Activated T-cell treated with anti-CD3 and anti-CD28 coated beads, Interleukin-2, amount 50 U/mL, for 48 hours (primary cell): ENCODE measurements at regions not wholly inside any gene's neighbourhood (a gene's known extent, or its start where the extent isn't known, plus 50 kb on each side); places are given as distances from the start of the nearest gene placed in this dataset.

ENCODE experiments used
- DNase-seq, 2 experiments: peaks; one replicate each; pipeline ENCODE4 v3.0.0-alpha.2; 2020

GRCh38 chr21:27721675-27722074 lies 754.8 kb upstream of the ADAMTS5 start:
- no peak for DNase-seq

DNA sequence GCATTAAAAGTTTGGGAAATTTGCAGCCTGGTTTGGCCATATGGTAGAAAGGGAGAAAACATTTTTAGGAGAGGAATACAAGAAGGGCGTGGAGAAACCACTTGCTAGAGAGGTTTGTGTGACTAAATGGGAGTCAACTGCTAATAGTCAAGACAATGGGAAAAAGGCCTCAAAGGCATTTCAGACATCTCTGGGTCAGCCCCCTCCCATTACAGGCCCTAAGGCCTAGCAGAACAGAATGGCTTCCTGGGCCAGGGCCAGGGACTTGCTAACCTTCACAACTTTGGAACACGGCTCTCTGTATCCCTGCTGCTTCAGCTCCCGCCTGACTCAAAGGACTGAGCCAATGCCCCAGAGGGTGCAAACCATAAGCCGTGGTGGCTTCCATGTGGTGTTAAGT lies 752.3 kb upstream of the ADAMTS5 start:
- no peak for DNase-seq

DNA sequence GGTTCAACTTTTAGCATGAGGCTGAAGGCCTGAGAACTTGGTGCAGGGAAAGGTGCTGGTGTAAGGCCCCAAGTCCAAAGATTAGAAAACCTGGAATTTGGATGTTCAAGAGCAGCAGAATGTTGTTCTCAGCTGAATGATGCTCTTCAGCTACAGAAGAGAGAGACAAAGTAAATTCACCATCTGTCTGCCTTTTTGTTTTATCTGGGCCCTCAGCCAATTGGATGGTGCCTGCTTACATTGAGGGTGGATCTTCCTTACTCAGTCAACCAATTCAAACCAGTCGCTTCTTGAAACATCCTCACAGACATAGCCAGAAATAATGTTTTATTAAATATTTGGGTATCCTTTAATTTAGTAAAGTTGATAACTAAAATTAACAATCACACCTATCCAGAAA lies 748.2 kb upstream of the ADAMTS5 start:
- no peak for DNase-seq

GRCh38 chr21:27713154-27714109 lies 746.5 kb upstream of the ADAMTS5 start:
- DNase-seq: no peak

- no peak for DNase-seq
These were observed 737.8 kb upstream of the ADAMTS5 start for GRCh38 chr21:27704567-27705166.

- no peak for DNase-seq
These were observed 736.9 kb upstream of the ADAMTS5 start for GRCh38 chr21:27703791-27704190.

DNA sequence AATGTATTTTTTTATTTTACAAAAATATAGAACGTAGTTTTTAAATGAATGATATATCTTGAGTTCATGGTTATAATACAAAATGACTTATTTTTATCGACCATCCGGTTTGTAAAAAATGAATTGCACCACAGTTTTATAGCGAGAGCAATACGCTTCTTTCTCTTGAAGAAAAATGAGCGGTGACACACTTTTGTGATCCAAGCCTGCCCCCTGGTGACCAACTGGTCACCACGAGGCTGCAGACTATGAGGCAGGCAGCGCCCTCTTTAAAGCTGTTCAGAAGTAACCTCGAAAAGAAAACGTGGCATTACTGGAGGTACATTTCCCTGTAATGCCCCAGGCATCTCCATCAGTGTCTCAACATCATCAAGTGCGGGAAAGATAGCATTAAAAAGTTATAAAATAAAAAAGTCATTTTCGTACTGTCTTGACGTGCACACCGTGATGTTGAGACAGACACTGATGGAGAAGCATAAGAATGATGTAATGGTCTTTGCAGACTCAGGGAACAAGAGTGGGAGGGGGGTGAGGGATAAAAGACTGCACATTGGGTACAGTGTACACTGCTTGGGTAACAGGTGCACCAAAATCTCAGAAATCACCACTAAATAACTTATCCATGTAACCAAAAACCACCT lies 734.2 kb upstream of the ADAMTS5 start:
- DNase-seq: peak; percentile 73 to 74

DNA sequence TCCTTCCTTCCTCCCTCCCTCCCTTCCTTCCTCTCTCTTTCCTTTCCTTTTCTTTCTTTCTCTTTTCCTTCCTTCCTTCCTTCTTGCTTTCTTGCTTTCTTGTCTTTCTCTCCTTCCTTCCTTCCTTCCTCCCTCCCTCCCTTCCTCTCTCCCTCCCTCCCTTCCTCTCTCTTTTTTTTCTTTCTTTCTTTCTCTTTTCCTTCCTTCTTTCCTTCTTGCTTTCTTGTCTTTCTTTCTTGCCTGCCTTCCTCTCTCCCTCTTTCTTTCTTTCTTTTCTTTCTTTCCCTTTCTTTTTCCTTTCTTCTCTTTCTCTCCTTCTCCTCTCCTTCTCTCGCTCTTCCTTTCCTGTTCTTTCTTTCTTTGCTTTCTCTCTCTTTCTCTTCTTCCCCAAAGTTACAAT lies 728.4 kb upstream of the ADAMTS5 start:
- DNase-seq: no peak

DNA sequence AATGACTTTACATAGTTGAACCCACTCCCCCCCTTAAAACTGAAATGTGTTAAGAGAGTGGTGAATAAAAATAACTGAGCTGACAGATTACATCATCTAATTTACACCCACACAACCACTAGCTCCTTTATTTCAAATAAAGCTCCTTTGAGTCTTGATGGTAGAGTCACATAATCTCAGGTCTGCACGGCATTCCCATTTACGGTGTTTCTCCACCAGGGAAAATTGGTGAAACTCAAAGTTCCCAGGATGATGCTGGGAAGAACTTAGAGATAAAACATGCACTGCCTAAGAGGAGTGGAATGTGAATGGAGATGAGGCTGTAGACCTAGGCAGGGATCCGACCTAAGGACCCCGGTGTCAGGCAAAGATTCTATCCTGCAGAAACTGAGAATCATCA lies 727.8 kb upstream of the ADAMTS5 start:
- DNase-seq: no peak

- no peak for DNase-seq
These were observed 726.5 kb upstream of the ADAMTS5 start for GRCh38 chr21:27693376-27693775.

- no peak for DNase-seq
These were observed 724.6 kb upstream of the ADAMTS5 start for GRCh38 chr21:27691516-27691915.

DNA sequence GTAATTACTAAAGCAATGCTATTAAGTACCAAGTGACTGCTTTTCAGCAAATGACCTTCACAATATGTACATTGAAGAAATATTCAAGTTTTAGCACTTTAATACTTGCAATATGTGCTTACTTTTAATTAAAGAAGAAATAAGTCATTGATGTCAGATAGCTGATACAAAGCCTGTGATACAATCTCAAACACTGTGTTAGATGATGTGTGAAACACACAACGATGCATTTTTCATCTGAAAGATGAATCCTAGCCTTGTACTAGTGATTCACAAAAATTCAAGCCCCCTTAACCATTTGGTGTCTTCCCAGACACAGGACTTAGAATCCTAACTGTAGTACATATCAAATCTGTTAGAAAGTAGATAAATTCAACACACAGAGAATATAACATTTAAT lies 724.1 kb upstream of the ADAMTS5 start:
- no peak for DNase-seq

- DNase-seq: no peak
These were observed 723.5 kb upstream of the ADAMTS5 start for GRCh38 chr21:27690426-27690825.

GRCh38 chr21:27688773-27689172 lies 721.9 kb upstream of the ADAMTS5 start:
- no peak for DNase-seq

GRCh38 chr21:27683292-27683691 lies 716.4 kb upstream of the ADAMTS5 start:
- DNase-seq: no peak

DNA sequence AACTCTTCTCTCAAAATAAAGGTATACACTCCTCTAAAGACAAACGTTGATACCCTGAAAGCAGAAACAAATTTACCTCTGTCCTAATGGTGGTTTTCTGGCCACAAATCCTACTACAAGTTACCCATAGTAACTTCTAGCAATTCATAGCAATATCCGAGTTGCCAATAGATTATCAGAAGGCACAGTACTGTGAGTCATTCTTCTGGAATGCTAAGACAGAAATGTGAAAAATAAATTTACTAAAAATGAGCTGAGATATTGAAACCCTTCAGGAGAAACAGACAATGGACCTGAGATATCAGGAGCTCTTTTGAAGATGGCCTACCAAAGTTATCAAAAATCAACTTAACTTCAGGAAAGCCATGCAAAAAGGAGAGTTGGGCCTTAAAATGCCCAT lies 715.0 kb upstream of the ADAMTS5 start:
- DNase-seq: no peak

- no peak for DNase-seq
These were observed 714.1 kb upstream of the ADAMTS5 start for GRCh38 chr21:27681038-27681437.

- no peak for DNase-seq
These were observed 713.3 kb upstream of the ADAMTS5 start for GRCh38 chr21:27680181-27680580.

DNA sequence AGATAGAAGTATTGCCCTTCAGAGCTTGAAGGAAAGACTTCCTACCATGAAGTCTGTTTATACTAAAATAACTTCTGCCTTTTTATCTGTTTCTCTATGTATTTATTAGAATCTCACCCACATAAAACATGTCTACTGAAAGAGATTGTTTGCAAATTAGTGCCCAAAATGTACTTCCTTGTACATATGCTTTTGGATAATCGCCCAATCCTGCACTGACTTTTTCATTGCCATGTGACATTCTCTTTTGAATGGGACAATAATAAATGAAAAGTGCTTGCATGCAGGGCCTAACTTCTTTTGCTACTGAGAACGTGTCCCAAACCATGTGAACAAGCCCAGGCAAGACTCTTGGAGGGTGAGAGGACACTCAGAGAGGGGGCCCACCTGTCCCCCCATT lies 711.6 kb upstream of the ADAMTS5 start:
- DNase-seq: no peak

GRCh38 chr21:27677546-27677945 lies 710.7 kb upstream of the ADAMTS5 start:
- no peak for DNase-seq

- no peak for DNase-seq
These were observed 708.4 kb upstream of the ADAMTS5 start for GRCh38 chr21:27675306-27675705.

DNA sequence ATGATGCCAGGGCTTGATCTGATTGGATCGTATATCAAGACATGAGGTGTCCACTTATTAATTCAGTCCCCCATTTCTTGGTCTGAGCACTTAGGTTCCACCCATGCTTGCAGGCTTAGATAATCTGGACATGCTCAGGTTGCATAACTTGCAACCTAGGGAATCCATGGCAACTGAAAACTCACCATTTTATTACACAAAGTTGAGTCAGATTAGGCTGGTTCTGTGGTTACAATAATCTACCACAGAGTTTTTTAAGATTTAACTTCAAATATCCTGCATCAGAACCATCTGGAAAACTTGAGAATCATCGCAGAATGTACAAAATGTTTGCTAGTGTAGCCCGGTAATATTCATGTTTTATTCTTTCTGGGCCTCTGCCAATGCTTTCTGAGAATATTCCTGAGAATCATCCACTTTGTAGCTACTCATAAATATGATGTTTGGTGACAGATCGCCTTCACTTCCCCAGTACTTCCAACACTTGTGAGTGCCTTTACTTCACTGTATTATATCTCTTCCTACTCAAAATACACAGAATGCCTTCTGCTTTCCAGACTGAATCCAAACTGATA lies 707.2 kb upstream of the ADAMTS5 start:
- no peak for DNase-seq

- no peak for DNase-seq
These were observed 706.7 kb upstream of the ADAMTS5 start for GRCh38 chr21:27673581-27673980.

DNA sequence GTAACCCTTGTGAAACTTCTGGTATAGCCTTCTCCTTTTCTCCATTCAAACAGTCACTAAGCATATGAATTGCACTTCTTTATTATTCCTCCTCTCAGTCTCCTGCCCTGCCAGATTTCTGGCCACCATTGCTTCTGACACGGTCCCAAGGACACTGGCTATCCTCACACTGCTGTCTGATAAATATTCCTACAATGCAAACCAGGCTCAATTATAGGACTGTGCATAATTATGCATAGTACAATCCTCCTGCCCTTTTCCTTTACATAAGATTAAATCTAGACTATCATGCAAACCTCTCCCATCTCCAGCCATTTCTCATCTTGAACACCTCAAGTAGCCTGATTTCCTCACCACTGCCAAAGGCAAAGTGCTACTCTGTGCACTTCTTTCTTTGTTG lies 704.3 kb upstream of the ADAMTS5 start:
- DNase-seq: no peak
